Esophagus mucosa (tissue), 1 donor: ENCODE measurements at regions not wholly inside any gene's neighbourhood (a gene's known extent, or its start where the extent isn't known, plus 50 kb on each side); places are given as distances from the start of the nearest gene placed in this dataset.
"Not testable (repeated sequence)": the region's sequence is repeated elsewhere in the genome, so short reads cannot be mapped to it uniquely, and the experiment has no call there.

ENCODE experiments used
- ATAC-seq: fragments of 200-7000 bp; cut with Tn5 transposase; one replicate; pipeline ENCODE4 v1.9.1; 2020
- donor health status: DM: yes; HTN: yes; CAD: no.

DNA sequence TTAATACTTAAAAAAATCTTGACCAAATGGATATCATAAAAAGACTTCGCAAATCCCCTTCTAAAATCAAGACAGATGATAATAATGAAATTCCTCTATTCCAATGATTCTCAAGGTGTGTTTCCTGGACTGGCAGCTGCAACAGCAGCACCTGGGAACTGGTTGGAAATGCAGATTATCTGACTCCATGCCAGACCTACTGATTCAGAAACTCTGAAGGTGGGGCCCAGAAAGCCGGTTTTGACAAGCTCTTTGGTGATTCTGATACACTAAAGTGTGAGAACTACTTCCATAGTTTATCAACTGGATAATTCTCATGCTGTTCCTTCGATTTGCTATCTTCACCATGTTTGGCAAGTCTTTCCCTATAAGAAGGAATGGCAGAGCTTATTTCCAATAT lies 252.1 kb downstream of the COL12A1 start:
- ATAC-seq: peak; percentile 76

DNA sequence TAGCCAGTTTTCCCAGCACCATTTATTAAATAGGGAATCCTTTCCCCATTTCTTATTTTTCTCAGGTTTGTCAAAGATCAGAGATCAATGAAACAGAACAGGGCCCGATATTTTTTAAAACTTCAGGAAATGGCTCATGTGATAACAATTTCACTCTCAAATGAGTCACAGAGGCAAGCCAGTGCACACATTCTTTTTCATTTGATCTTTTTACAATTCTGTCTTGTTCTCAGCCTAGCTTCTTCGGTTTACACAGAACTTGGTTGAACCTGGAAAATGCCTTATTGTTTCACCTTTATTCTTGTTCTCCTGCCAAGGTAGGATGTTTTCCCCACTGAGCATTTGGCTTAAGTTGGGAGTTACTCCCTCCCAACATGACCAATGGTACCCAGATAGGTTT lies 258.9 kb downstream of the COL12A1 start:
- no peak for ATAC-seq

DNA sequence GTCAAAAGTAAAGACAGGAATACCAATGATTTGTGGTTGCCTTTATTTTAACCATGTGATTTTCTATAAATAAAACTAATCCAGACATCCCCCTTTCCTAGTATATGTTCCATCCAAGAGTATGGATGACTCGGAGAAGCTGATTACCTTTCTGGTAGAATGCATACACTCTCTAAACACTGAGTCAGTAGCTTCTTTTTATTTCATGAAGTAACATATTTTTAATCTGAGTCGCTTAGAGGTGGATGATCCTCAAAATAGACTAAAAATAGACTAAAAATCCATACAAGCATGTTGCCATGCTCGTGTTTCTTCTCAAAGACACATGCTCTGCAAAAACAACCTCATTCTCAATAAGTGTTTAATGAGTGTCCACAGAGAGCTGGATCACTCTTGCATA lies 263.7 kb downstream of the COL12A1 start:
- no peak for ATAC-seq

DNA sequence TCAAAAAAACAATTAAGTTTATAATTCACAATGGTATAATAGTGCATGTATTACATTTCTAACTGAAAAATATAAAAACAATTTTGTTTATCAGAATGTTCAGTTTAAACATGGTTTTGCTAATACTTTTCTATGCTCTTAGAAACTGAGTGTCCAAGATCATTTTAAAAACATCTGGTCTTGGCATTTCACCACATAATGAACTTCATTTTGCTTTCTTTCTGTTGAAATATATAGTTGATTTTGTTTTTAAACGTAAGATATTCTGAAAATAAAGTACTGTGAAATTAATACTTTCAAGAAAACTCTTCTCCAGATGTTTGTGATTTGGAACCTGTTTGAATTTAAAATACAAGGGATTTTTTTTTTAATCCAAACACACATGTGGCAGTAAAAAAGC lies 264.4 kb downstream of the COL12A1 start:
- no peak for ATAC-seq

DNA sequence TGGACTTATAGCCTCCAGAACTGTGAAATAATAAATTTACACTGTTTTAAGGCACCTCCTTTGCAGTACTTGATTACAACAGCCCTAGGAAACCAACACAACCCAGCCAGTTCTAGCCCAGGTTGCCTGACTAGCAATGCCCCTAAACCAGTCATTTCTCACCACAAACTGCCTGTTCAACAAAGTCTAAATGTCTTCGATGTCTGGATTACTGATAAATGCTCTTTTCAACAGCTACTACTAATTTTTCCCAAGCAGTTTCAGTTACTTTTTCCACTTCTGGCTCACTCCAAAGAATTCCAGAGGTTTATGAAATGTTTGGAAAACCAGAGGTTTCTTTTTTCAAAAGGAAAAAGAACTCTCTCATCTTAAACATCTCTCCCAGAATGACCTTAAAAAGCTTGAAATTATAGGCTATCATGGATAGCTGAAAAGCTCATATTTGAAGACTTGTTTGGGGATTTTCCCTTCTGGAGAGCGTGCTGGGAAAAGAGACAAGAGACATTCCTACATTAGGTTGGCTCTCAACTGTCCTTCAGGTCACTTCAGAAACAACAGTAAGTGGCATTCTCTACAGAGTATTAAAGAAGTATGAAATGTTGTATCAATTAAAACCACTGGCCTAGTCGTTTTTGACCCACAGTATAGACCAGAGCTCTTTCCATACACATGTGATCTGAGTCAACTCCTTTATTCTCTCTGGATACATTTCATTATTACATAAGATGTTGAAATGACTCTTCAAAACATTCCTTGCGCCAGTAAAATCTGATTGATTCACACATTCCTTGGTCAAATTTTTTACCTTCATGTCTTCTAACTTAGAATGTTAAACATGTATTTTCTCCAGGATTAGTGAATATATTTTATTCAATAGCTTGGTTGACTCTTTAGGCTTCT lies 265.9 kb downstream of the COL12A1 start:
- no peak for ATAC-seq

DNA sequence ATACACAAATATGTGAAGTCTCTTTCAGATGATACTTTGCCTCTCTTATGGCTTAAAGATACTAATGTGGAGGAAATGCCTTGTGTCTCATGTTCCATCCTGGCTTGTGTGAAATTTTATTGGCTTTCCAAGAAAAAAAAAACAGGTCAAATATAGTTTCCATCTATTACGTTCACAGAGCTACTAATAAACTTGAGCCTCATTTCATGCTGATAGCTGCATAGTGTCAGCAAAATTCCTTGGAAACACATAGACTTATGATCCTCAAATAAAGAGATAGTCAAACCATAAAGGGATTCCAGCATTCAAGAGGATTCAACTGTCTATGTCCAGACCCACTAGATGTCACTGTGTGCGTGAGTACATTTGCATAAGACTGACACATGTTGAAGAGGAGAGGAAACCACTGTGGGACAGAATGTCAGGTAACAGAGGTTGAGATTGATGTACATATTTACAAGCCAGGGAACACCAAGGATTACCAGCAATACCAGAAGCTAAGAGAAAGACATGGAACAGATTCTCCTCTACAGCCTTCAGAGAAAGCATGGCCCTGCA lies 266.6 kb downstream of the COL12A1 start:
- peak; percentile 39 for ATAC-seq

DNA sequence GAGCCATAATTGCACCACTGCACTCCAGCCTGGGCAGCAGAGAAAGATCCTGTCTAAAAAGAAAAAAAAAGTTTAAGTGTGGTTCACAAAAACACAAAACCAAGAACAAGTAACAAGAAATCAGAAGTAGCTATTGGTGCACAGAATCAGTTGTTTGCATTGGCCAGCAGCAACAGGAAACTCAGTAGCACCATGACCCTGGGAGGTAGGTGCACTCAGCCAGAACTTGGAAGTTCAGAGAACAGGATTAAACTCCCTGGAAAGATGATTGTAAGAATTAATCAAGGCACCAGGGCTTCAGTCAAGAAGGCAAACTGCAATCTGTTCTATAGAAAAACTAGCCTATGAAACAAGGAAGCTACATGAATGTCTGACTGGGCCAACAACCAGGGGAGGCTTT lies 267.9 kb downstream of the COL12A1 start:
- ATAC-seq: no peak

DNA sequence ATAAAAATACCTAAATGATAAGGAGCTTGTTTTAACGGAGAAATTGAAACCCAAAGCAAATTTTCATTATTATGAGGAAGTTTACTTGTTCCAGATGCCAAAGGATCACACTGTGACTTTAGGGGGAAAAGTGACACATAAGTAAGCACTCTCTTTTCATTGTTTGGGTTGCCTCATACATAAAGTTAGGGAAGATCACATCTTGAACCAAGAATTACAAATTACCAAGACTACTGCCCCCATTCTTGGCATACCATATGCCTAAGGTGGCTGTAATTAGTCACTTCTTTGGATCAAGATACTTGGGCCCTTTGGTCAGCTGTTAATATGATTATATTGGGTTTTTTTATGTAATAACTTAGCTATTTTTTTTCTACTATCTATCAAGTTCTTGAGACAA lies 269.0 kb downstream of the COL12A1 start:
- ATAC-seq: no peak

DNA sequence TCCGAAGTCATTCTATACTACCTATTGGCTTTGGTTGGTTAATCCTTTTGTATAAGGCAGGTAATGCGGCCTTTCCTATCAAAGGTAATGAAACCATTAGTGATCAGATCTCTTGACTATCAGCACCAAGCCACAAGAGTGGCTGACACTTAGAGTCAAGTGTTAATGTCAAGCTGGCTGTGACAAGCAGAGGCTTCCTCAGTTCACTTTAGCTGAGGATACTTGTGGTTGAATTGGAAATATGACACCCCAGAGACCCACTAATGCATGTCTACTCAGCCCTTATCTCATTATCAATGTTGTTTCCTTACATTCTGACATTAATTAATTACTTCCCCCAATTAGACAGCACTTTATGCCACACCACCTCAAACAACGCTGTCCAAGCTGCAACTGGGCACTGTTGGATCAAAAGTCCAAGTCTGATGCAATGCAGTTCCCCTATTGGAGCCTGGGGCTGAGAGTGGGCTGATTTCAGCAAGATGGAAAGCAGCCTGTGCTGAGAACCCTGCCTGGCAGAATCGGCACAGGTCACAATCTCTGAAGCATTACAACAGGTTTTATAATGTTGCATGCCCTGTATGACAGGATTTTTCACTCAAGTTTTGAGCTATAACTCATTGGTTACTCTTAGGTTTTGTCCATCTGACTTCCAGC lies 273.5 kb downstream of the COL12A1 start:
- peak; percentile 72 for ATAC-seq

DNA sequence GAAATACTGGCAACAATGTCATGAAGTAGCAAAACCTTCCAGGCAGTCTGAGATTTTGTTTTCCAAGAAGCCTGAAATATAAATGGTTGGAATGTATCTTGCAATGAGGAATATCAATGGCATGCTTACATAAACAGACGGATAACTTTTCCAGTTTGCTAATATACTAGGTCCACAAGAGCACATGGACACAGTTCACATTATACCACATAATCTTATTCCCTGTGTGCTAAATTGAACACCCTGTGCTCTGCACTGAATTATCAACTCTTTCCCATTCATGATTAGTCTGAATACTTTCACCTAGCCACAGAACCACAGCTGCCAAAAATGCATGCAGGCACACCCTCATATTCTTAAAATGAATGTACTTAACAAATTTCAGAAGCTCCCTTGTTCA lies 274.3 kb downstream of the COL12A1 start:
- no peak for ATAC-seq

DNA sequence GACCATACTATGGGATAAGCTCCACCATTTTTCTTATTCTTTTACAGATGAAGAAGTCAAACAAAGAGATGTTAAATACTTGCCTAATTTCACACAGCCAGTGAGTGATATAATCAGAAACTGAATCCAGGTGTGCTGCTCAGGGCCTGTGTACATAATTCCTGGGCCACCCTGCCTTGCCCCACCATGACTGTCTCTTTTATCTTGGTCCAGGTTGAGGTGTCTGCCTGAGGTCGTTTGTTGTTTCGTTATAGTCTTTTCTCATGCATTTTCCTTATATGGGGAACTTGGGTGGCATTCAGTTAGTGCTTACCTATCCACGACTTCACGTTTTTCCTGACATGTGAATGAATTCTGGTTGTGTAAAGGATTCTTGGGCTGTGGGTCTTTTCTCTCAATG lies 277.6 kb downstream of the COL12A1 start:
- ATAC-seq: no peak

DNA sequence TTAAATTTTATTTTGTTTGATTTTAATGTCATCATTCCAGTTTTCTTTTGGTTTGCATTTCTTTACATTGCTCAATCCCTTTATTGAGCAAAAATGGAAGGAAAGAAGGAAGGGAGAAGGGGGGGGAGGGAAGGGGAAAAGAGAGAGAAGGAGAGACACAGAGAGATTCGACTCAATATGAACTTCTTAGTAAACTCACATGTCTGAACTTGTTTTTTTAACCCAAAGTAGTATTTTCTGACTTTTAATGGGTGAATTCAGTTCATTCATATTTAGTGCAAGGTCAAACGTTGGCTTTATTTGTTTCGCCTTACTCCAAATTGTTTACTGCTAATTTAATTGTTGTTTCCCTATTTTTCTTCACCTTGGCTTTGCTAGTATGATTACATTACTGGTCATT lies 278.6 kb downstream of the COL12A1 start:
- ATAC-seq: no peak

DNA sequence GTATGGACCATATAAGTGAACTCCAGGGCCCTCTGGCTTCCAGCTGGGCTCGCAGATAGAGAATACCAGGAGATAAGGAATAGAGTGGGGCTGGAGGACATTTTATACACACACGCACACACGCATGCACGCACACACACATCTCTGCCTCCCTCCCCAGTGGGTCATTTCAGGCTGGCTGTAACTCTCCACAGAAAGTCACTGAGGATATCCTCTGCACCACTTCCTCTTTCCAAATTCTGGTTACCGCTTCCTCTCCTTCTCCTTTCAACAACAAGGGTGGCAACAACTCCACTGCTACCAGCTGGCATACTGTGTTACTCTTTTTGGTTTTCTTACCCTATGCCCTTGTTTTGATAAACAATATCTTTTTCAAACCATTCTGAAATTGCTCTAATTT lies 280.2 kb downstream of the COL12A1 start:
- no peak for ATAC-seq

DNA sequence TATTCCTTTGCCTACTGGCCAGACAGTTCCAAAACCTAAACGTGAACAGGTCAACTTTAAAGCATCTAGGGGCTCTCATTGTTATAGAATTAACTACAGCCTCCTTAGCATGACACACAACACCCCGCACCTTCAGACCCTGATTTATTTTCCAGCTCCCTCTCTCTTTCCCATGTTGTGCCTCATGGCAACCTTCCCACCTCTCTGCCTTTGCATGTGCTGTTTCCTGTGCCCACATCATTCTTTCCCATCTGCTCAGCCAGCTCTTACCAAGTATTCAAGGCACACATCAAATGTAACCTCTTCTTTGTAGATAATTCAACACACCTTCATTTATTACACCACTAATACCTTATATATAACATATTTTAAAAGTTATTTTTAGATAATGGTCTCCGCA lies 291.0 kb downstream of the COL12A1 start:
- no peak for ATAC-seq

DNA sequence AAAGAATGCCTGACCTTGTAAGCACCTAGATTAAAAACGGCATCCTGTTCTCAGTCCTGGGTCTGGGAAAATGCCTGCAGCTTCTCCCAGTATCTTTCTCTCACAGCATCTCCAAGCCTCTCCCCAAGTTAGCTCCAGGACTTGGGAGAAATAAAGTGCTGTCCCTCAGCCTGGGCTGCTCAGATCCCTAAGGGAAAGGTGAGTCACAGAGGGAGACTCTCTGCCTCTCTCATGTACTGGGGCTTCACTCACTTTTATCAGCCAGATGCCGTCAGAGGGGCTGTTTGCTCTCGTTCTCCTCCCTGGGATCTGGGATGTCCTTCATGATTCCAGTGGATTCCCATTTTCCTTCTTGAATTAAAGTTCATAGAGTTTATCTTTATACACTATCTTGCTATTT lies 293.6 kb downstream of the COL12A1 start:
- no peak for ATAC-seq

DNA sequence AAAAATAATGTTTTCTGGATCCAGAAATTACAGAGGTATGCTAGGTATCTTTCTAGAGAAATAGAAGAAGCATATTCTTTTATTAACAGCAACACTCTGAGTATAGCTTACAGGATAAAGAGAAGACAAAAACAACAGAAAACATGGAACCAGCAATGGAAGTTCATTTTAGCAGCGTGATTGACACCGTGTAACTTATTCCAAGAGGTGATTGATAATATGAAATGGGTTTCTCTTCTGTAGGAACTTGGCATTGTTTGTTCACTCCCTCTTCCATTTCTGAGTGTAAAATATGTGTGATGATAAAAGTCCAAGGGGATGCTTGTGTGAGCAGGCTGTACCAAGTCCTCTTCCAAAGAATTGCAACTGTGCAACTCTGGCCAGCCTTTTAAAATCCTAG lies 303.0 kb downstream of the COL12A1 start:
- no peak for ATAC-seq

DNA sequence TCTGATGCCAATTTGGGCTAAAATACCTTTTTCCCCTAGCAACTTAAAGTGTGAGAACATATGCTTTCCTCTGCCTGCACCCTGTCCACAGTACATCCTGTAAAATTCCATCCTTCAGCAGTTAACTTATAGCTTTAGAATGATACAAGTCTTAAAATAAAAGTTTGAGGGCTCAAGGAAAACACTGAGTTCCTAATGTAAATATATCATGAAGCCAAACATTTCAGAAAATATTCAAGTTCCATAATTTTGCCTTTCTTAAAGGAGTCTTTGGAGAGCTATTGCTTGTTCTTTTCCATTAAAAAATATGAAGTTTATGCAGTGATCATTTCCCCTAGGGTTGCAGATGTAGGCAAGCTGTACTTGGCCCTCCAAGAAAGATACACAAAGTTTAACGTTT lies 303.8 kb downstream of the COL12A1 start:
- no peak for ATAC-seq

DNA sequence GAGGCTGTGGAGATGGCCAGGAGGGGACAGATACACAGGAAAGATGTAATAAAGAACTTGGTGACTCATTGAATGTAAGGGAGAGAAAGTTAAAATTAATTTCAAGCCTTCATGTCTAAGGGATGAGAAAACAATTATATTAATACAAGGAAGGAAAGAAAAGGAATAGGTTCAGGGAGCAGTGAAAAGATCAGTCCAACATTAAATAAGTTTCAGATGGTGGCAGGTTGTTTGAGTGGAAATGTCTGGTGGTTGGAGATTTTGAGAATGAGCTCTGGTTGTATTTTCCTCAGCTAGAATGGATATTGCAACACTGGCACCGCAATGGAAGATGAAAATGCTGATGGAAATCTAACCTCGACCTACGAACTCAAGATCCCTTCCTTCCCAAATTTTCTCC lies 304.3 kb downstream of the COL12A1 start:
- ATAC-seq: no peak

DNA sequence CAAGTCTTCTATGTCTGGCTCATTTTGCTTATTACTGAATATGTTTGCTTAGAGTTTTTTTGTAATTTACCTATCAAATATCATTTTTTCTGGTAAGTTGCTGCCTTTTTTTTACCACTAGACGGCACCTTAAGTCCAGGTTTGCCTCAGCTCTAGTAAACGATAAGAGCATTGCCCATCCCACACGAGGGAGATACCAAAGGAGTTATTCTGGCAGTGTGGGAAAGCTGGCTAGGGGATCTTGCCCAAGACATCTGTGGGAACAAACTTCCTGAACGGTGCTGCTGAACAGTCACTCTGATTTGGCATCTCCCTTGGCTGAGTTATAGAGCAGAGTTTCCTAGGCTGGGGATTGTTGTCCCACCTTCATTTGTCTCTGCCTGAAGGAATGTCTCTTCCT lies 306.4 kb downstream of the COL12A1 start:
- ATAC-seq: no peak

DNA sequence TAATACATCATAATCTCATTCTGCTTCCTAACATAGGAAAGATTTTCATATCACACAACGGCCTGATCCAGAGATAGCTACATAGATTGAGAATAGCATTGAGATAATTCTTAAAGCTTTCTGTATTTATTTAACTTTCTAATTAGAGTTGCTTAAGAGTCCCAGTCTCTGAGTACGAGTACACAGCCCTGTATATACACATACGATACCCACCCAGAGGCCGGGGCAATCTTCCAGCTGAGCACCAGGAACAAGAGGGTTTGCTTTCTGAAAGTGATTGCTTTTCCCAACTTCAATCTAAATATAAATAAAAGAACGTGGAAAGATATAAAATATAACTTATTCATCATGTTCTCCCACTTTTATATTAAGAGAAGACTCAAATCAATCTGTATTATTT lies 313.8 kb downstream of the COL12A1 start:
- no peak for ATAC-seq

DNA sequence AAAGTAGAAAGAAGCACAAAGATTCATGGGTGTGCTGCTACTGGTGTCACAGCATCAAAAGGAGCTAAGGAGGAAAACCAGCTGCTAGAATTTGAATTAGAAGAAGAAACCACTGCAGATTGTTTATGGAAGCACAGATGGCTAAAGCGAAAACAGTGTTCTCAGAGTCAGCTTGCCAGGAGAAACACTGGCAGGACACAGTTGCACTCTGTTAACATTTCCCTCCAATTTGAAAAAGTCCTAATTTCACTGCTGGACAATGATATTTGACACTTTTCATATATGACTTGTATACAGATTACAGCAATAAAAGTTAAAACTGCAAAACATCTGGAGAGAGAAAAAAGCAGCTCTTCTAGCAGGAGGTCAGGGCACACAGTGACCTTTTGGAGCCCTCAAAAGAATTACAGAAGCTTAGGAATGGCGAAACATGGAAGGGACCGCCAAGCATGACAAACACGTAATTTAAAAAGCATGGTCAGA lies 314.5 kb downstream of the COL12A1 start:
- ATAC-seq: no peak

DNA sequence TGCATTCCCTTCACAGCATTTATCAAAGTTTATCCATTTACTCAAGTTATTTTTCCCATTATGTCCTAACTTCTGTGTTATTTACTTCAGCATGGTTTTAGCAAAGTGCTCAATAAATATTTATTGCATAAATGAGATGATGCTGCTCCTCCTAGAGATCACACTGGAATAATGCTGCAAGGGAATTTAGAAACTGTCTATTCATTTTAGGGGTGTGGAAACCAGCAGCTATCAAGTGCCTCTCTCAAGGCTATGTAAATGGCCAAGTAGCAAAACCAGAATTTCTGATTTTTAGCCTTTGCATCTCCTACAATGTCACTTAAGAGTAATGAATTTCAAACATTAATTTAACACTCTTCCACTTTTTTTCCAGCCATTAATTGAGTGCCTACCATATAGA lies 316.2 kb downstream of the COL12A1 start:
- no peak for ATAC-seq

DNA sequence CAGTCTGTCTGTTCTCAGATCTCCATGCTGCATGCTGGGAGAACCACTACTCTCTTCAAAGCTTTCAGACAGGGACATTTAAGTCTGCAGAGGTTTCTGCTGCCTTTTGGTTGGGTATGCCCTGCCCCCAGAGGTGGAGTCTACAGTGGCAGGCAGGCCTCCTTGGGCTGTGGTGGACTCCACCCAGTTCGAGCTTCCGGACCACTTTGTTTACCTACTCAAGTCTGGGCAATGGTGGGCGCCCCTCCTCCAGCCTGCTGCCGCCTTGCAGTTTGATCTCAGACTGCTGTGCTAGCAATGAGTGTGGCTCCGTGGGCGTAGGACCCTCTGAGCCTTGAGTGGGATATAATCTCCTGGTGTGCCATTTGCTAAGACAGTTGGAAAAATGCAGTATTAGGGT lies 317.1 kb downstream of the COL12A1 start:
- ATAC-seq: not testable (repeated sequence)

DNA sequence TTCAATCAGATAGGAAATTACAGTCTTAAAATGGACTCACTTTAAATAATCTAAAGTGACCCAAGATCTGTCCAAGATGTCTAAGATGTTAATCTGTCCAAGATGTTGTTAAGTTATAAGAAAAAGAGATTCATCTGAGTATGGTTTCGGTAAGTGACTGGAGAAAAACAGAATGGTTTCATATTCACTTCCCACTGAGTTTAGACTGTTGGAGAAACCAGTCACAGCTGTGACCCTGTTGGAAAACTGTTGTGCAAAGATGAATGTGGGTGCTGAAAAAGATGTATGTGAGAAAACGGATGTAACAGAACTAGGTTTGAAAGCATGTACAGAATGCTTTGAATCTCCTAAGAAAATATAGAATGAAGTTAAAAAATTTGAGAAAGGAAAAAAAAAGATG lies 325.9 kb downstream of the COL12A1 start:
- ATAC-seq: no peak
